ENCODE measurements at regions not wholly inside any gene's neighbourhood (a gene's known extent, or its start where the extent isn't known, plus 50 kb on each side); places are given as distances from the start of the nearest gene placed in this dataset.

- in situ Hi-C loops (cut with HindIII; ENCODE audit: low sequenced_read_pairs) = no loop called here
These were observed 53.6 kb downstream of the ARF6 start for GRCh38 chr14:49946320-49947141.

GRCh38 chr14:49947506-49947905 is 54.6 kb downstream of the ARF6 start:
- in situ Hi-C loops (cut with HindIII; ENCODE audit: low sequenced_read_pairs) = no loop called here

GRCh38 chr14:49950275-49951228 is 57.7 kb downstream of the ARF6 start:
- in situ Hi-C loops (cut with HindIII; ENCODE audit: low sequenced_read_pairs) = loop anchor here (25.0 kb wide), 1 partner anchor 88 kb away; the partner anchor contains the start of gene NEMF

GRCh38 chr14:49951229-49951607 is 58.3 kb downstream of the ARF6 start:
- in situ Hi-C loops (cut with HindIII; ENCODE audit: low sequenced_read_pairs) = loop anchor here (25.0 kb wide), 1 partner anchor 89 kb away; the partner anchor contains the start of gene NEMF

GRCh38 chr14:49951691-49952345 is 58.9 kb downstream of the ARF6 start:
- in situ Hi-C loops (cut with HindIII; ENCODE audit: low sequenced_read_pairs) = loop anchor here (25.0 kb wide), 1 partner anchor 90 kb away; the partner anchor contains the start of gene NEMF

GRCh38 chr14:49953196-49953595 is 60.3 kb downstream of the ARF6 start:
- in situ Hi-C loops (cut with HindIII; ENCODE audit: low sequenced_read_pairs) = loop anchor here (25.0 kb wide), 1 partner anchor 91 kb away; the partner anchor contains the start of gene NEMF

- in situ Hi-C loops (cut with HindIII; ENCODE audit: low sequenced_read_pairs) = loop anchor here (25.0 kb wide), 1 partner anchor 92 kb away; the partner anchor contains the start of gene NEMF
These were observed 61.3 kb downstream of the ARF6 start for GRCh38 chr14:49954171-49954631.

GRCh38 chr14:49955024-49955423 is 62.1 kb downstream of the ARF6 start:
- in situ Hi-C loops (cut with HindIII; ENCODE audit: low sequenced_read_pairs) = loop anchor here (25.0 kb wide), 1 partner anchor 93 kb away; the partner anchor contains the start of gene NEMF

GRCh38 chr14:49957089-49957852 is 64.4 kb downstream of the ARF6 start:
- in situ Hi-C loops (cut with HindIII; ENCODE audit: low sequenced_read_pairs) = loop anchor here (25.0 kb wide), 1 partner anchor 95 kb away; the partner anchor contains the start of gene NEMF

GRCh38 chr14:49959822-49960408 is 67.0 kb downstream of the ARF6 start:
- in situ Hi-C loops (cut with HindIII; ENCODE audit: low sequenced_read_pairs) = loop anchor here (25.0 kb wide), 1 partner anchor 98 kb away; the partner anchor contains the start of gene NEMF

GRCh38 chr14:49960453-49960852 is 67.6 kb downstream of the ARF6 start:
- in situ Hi-C loops (cut with HindIII; ENCODE audit: low sequenced_read_pairs) = loop anchor here (25.0 kb wide), 1 partner anchor 98 kb away; the partner anchor contains the start of gene NEMF

- in situ Hi-C loops (cut with HindIII; ENCODE audit: low sequenced_read_pairs) = loop anchor here (25.0 kb wide), 1 partner anchor 99 kb away; the partner anchor contains the start of gene NEMF
These were observed 68.7 kb downstream of the ARF6 start for GRCh38 chr14:49961270-49962222.

- in situ Hi-C loops (cut with HindIII; ENCODE audit: low sequenced_read_pairs) = loop anchor here (25.0 kb wide), 1 partner anchor 100 kb away; the partner anchor contains the start of gene NEMF
These were observed 69.7 kb downstream of the ARF6 start for GRCh38 chr14:49962621-49963020.

- in situ Hi-C loops (cut with HindIII; ENCODE audit: low sequenced_read_pairs) = loop anchor here (25.0 kb wide), 1 partner anchor 103 kb away; the partner anchor contains the start of gene NEMF
These were observed 72.3 kb downstream of the ARF6 start for GRCh38 chr14:49965068-49965651.

GRCh38 chr14:49966304-49966809 is 73.5 kb downstream of the ARF6 start:
- in situ Hi-C loops (cut with HindIII; ENCODE audit: low sequenced_read_pairs) = loop anchor here (25.0 kb wide), 1 partner anchor 104 kb away; the partner anchor contains the start of gene NEMF

GRCh38 chr14:49966971-49967630 is 74.2 kb downstream of the ARF6 start:
- in situ Hi-C loops (cut with HindIII; ENCODE audit: low sequenced_read_pairs) = loop anchor here (25.0 kb wide), 1 partner anchor 105 kb away; the partner anchor contains the start of gene NEMF
